Activated T-helper 9 cell treated with anti-CD3 and anti-CD28 coated beads, Interleukin-2, amount 50 U/mL, for 16 hours (primary cell): ENCODE measurements at regions not wholly inside any gene's neighbourhood (a gene's known extent, or its start where the extent isn't known, plus 50 kb on each side); places are given as distances from the start of the nearest gene placed in this dataset.

Experiments used
- DNase-seq: peaks from one replicate; pipeline ENCODE4 v3.0.0-alpha.2; 2020; ENCODE audit warnings: low read depth

DNA sequence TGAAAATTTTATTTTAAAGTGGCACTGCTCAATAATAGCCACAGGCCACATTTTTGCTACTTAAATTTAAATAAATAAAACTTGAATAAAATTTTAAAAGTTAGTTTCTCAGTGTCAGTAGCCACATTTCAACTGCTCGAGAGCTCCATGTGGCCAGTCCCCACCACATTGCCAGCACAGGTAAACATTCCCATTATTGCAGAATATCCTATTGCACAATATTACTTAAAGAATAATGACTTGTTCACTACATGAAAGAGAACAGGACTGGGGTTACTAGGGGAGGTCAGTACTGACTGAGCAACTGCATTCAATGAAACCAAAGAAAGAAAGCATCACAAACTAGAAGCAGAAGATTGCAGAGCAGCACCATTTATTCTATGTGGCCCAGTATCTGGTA is 2201.6 kb upstream of the TENM3 start:
- no peak for DNase-seq

DNA sequence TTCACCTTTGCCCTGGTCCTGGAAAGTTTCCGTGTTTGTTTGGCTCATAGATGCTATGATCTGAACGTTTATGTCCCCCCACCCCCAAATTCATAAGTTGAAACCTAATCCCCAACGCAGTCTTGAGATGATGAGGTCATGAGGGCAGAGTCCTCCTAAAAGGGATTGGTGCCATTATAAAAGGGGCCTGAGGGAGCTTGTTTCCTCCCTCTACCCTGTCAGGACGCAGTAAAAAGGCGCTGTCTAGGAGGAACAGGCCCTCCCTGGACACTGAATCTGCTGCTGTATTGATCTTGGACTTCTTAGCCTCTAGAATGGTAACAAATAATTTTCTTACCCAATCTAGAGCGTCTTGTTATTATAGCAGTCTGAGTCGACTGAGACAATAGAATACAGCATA is 2190.6 kb upstream of the TENM3 start:
- DNase-seq, result no peak

DNA sequence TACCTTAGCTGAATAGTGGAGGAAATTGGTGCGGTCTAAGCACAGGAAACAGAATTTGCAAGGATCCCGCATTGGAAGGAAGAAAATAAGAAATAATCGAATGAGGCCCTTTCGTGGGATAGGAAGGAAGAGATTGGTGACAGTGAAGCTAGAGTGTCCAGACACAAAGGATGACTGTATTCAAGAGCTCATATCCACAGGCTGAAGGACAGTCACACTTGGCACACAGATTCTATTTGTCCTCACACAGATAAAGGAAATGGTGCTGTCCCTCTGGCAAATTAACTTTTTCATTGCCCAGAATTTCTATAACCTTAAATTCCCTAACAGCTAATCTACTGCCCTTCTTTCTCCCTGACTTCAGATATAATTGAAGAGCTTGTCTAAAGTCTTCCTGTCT is 2188.9 kb upstream of the TENM3 start:
- DNase-seq, result no peak

GRCh38 chr4:180057299-180057721 is 2185.9 kb upstream of the TENM3 start:
- DNase-seq, result no peak

DNA sequence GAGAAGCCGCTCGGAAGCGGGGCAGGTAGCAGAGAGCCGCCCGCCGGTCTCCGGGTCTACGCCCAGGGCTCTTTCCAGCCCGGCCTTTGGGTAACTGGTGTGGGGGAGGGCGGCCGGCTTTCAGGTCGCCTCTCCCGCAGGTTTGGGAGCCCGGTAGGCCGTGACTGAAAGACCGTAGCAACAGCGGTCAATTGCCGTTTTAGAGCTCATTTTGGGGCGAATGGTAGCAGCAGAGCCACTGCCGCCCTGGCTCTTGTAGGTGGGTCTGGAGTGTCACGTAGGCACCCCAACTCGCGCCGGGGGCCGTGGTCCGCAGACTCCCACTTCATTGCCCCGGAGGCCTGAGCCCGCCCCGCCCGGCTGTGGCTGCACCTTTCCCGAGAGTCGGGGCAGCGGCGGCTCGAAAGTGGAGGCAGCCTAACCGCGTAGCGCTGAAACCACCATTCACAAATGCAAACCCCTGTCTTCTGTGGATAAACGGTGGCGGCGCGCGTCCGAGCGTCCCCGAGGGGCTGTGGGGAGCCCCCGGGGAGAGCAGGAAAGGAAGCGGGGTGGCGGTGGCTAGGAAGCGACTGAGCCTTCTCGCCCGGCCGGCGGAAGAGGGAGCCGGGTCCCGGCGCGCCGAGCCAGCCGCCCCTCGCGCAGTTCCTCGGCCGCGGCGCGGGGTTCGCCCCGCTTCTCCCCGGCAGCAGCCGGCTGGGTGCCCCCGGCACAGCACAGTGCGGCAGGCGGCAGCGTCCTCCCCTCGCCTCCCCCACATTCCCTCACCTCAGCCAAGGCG is 2185.1 kb upstream of the TENM3 start:
- DNase-seq, result no peak

GRCh38 chr4:180058691-180059215 is 2184.4 kb upstream of the TENM3 start:
- DNase-seq, result no peak

DNA sequence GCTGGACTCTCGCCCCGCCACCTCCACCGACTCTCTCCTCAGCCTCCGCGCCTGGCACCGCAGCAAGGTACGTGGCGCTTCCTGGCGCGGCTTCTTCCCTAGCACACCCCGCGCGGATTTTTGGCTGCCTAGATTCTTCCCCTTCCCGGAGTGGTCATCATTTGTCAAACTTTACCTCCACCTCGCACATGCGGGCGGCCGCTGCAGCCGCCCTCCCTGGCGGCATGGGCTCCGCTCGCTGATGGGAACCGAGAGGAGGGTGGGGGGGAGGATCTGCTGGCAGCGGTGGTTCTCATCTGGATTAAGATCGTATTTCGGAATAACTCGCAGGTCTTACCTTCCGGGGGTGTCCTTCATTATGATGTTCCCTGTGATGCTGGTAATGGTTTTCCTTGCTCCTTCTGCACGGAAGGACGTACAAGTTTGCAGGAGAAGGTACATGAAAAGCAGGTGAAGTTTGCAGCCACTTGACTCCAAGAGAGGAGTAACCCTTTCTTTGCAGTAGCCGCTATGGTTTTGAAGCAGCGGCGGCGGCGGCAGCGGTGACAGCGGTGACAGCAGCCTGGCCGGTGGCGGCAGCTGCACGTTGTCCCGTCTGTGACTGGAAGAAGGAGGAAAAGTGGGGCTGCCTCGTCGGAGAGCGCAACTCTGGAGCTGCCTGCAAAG is 2183.9 kb upstream of the TENM3 start:
- DNase-seq, result no peak

DNA sequence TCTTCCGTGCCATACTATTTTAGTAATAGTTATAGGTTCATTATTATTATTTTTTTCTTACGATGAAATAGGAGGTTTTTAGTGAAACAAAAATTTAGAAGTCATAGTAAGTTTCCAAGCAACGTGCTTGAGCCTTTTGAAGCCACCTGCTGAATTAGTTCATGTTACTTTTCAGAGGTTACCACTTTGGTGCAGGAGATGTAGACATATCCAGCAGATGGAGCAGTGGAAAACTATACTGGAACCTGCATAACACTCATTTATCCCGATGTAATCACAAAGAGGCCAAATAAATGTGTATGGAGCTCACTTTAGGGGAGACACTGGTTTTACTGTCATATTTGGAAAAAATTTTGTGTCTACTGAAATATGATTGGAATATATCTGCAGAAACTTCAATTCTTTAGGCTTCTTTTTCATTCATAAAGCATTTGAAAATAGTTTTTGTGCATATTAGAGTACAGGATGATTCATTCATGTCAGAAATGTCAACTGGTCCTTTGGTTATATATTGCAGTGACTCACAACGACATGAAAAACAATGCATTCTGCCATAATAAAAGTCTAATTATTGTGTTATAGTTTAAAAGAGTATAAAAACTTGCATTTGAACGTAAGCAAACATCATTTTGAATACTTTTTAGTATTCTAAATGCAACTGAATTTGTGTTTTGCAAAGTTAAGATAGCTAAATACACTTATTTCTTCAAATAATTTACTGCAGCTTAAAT is 2182.9 kb upstream of the TENM3 start:
- DNase-seq, result no peak

GRCh38 chr4:180081072-180081471 is 2162.1 kb upstream of the TENM3 start:
- no peak for DNase-seq

DNA sequence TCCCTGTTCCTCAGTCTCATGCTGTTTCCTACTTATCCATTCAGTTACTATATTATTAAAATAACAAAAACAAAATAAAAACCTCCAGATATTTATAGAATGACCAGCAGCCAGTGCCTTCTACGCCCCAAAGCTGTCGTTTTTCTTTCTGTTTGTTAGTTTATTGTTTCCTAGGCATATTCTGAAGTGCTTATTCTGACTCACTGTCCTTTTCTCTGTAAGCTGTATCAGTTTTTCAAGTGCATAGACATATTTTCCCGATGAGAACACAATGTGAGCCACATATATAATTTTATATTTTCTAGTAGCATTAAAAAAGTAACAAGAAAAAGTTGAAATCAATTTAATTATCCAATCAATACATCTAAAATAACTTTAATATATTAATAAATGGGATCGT is 2158.6 kb upstream of the TENM3 start:
- no peak for DNase-seq

DNA sequence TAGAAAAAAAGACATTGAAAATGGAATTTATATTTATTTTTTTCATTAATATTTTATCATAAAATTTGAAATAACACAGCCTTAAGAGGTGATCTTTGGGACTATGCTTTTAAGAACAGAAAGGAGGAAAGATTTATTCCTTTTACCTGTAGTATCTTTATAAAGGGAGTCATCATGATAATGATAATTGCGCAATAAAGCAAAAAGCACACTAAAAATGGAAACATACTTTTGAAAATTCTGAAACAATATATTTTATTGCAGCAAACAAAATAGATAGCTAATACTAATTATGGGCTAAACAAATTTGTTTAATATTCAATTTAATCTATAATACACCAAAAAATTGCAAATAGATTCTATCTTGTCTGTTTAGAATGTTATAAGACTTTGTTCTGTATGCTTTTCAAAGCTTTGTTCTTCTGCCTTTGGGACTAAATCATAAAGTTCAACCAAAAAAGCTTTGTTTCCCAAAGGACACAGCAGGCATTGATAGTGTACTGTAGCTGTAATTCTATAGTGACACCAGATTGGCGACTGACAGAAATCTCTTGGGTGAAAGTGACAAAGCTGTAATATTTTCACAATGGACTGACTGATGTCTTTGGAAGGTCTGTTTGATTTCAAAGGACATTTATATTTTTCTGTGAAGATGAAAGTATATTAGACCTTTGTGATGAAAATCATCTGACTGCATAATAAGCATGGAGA is 2156.6 kb upstream of the TENM3 start:
- no peak for DNase-seq

DNA sequence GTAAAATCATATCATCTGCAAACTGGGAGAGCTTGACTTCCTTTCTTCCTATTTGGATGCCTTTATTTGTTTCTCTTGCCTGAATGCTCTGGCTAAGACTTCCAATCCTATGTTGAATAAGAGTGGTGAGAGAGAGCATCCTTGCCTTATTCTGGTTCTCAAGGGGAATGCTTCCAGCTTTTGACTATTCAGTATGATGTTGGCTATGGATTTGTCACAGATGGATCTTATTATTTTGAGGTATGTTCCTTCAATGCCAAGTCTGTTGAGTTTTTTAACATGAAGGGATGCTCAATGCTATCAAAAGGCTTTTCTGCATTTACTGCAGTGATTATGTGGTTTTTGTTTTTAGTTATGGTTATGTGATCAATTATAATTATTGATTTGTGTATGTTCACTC is 2144.6 kb upstream of the TENM3 start:
- no peak for DNase-seq

DNA sequence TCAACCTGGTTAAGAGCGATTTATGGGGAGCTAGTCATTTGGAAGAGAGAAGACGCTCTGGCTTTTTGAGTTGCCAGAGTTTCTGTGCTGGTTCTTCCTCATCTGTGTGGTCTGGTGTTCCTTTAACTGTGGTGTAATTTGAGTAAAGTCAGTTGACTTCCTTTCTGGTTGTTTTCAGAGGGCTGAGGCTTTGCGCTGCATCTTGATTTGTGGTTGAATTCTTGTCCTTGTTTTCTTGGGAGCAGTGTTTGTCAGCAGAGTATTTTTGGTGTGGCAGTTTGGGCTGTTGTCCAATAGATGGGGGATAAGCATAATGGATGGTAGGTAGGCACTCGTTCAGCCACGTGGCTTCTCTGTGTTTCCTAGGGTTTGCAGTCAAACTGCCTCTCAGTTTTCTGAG is 2143.2 kb upstream of the TENM3 start:
- DNase-seq, result no peak

- no peak for DNase-seq
Measured at GRCh38 chr4:180100433-180101344, 2142.5 kb upstream of the TENM3 start.

DNA sequence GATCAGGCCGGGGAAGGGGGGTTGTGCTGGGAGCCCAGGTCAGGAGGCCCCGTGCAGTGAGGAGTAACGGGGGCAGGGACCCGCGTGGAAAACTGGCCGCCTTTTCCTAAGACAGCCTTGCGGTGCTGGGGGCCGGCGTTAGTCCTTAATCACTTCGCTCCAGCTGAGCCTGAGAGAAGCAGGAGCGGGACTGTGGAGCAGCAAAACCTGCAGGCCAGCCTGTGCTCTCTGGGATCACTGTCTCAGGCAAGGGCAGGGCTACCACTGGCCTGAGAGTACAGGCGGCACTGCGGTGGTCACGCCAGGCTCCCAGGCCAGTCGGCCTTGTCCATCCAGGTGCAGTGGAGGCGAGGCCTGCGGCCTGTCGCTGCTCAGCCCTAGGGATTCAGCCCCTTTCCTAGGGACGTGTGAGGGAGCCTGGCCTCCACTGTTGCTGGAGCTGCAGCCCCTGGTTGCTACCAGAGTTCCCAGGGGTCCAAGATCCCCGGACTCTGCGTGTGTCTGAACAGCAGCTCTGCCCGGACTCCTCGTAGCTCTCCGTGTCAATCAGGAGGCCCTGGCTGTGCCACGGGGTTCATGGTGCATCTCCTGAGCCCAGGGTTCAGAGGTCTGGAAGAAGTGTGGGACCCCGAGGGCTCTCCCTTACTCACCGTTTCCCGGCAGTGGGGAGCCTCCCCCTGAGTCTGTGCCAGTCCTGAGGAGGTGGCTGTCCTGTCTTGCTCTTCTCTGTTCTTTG is 2141.7 kb upstream of the TENM3 start:
- DNase-seq, result no peak

GRCh38 chr4:180103794-180104193 is 2139.4 kb upstream of the TENM3 start:
- DNase-seq, result no peak

DNA sequence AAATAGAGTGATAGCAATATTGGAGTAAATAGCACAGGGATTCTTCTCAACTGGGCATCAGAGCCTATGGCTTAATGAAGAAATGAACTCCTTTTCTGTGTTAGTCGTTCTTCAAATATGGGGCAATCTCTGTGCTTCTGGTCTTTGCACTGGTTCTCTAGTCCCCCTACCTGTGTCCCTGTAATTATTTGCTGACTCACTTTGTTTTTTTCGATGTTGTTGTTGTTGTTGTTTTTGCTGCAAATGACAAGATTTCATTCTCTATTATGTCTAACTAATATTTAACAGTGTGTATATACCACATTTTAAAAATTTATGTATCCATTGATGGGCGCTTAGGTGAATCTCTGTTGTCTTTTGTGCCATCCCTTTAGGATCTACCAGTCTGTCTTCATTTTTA is 2137.8 kb upstream of the TENM3 start:
- no peak for DNase-seq

GRCh38 chr4:180106122-180106521 is 2137.1 kb upstream of the TENM3 start:
- DNase-seq, result no peak

GRCh38 chr4:180106997-180107396 is 2136.2 kb upstream of the TENM3 start:
- no peak for DNase-seq

DNA sequence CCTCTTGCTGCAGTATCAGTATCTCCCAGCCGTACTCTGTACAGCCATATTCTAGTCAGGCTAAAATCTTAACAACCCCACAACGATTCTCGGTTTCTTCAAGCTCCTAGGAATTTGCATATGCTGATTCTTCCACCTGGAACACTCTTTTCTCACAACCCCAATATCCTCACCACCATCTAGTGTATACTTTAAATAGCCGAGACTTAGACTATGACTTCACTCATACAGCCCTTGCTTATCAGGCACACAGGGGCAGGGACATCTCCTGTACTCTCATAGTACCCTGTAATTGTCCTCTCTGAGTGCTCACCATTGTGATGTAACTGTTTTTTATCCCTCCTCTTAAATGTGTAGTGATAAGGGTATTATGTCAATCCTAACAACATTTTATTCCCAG is 2126.4 kb upstream of the TENM3 start:
- no peak for DNase-seq
